Glutamatergic neuron (in vitro differentiated cells): ENCODE measurements at regions not wholly inside any gene's neighbourhood (a gene's known extent, or its start where the extent isn't known, plus 50 kb on each side); places are given as distances from the start of the nearest gene placed in this dataset.

Source experiments
- DNase-seq: peaks from one replicate; pipeline ENCODE4 v3.0.0; 2022
- H3K27ac Mint-ChIP-seq: one replicate; pipeline ENCODE4 v1.8.0; 2020; ENCODE audit warnings: mild to moderate bottlenecking, mixed read lengths, inconsistent platforms; ENCODE audit not compliant: unreplicated experiment
- H3K27me3 Mint-ChIP-seq: one replicate; pipeline ENCODE4 v1.8.0; 2020; ENCODE audit warnings: mild to moderate bottlenecking, moderate library complexity, mixed read lengths, inconsistent platforms; ENCODE audit not compliant: unreplicated experiment
- H3K36me3 Mint-ChIP-seq: one replicate; pipeline ENCODE4 v1.8.0; 2020; ENCODE audit warnings: mild to moderate bottlenecking, mixed read lengths, inconsistent platforms; ENCODE audit not compliant: unreplicated experiment
- H3K4me1 Mint-ChIP-seq: one replicate; pipeline ENCODE4 v1.8.0; 2020; ENCODE audit warnings: mild to moderate bottlenecking, low read depth, mixed read lengths, inconsistent platforms; ENCODE audit not compliant: unreplicated experiment
- H3K4me3 Mint-ChIP-seq: one replicate; pipeline ENCODE4 v1.8.0; 2020; ENCODE audit warnings: mild to moderate bottlenecking, mixed read lengths, inconsistent platforms; ENCODE audit not compliant: unreplicated experiment
- H3K9me3 Mint-ChIP-seq: one replicate; pipeline ENCODE4 v1.8.0; 2020; ENCODE audit warnings: mild to moderate bottlenecking, moderate library complexity, mixed read lengths, inconsistent platforms; ENCODE audit not compliant: unreplicated experiment
- CTCF ChIP-seq: fragments of 200-600 bp; sonication (generic); IDR thresholded peaks from one replicate; pipeline ENCODE4 v1.5.0; 2021; ENCODE audit not compliant: partially characterized antibody, unreplicated experiment

GRCh38 chr14:22320362-22320750, 268.7 kb downstream of the DAD1 start:
- H3K9me3 Mint-ChIP-seq: peaks cover 1% of the 10 kb centered on the region
- H3K27ac Mint-ChIP-seq: no peak overlapping the region
- DNase-seq: no peak
- H3K4me1 Mint-ChIP-seq: peaks cover 3% of the 10 kb centered on the region
- TF ChIP-seq CTCF: no peak
- no peaks in the 10 kb centered on the region for H3K27me3 Mint-ChIP-seq
- no peak overlapping the region for H3K4me3 Mint-ChIP-seq
- no peaks in the 10 kb centered on the region for H3K36me3 Mint-ChIP-seq

- no peaks in the 10 kb centered on the region for H3K36me3 Mint-ChIP-seq
Observed at GRCh38 chr14:22319526-22320361, 269.3 kb downstream of the DAD1 start.

GRCh38 chr14:22318951-22319350, 270.1 kb downstream of the DAD1 start:
- no peaks in the 10 kb centered on the region for H3K36me3 Mint-ChIP-seq
- H3K4me1 Mint-ChIP-seq: peaks cover 3% of the 10 kb centered on the region
- no peaks in the 10 kb centered on the region for H3K27me3 Mint-ChIP-seq
- H3K27ac Mint-ChIP-seq: no peak overlapping the region
- no peak overlapping the region for H3K4me3 Mint-ChIP-seq
- no peak for DNase-seq
- TF ChIP-seq CTCF: no peak
- peaks cover 1% of the 10 kb centered on the region for H3K9me3 Mint-ChIP-seq

More at GRCh38 chr14:22319526-22320361, 269.3 kb downstream of the DAD1 start:
- no peaks in the 10 kb centered on the region for H3K27me3 Mint-ChIP-seq
- no peak overlapping the region for H3K27ac Mint-ChIP-seq
- peaks cover 1% of the 10 kb centered on the region for H3K9me3 Mint-ChIP-seq
- peak; percentile 74 for TF ChIP-seq CTCF
- DNase-seq: peak; percentile 51
- H3K4me1 Mint-ChIP-seq: peaks cover 3% of the 10 kb centered on the region
- no peak overlapping the region for H3K4me3 Mint-ChIP-seq

GRCh38 chr14:22316473-22316872, 272.6 kb downstream of the DAD1 start:
- Mint-ChIP-seq H3K4me3 (no peak overlapping the region), H3K27ac (no peak overlapping the region), H3K4me1 (peaks cover 3% of the 10 kb centered on the region), H3K9me3 (peaks cover 1% of the 10 kb centered on the region), H3K27me3 (no peaks in the 10 kb centered on the region), H3K36me3 (no peaks in the 10 kb centered on the region)
- TF ChIP-seq CTCF: no peak
- no peak for DNase-seq

- no peak for DNase-seq
- Mint-ChIP-seq H3K4me1 (peaks cover 3% of the 10 kb centered on the region), H3K27me3 (no peaks in the 10 kb centered on the region), H3K4me3 (no peak overlapping the region), H3K27ac (no peak overlapping the region), H3K36me3 (no peaks in the 10 kb centered on the region), H3K9me3 (peaks cover 1% of the 10 kb centered on the region)
- no peak for TF ChIP-seq CTCF
Observed at GRCh38 chr14:22315336-22315735, 273.7 kb downstream of the DAD1 start.
